HG03039 (cell line): ENCODE measurements at regions not wholly inside any gene's neighbourhood (a gene's known extent, or its start where the extent isn't known, plus 50 kb on each side); places are given as distances from the start of the nearest gene placed in this dataset.

Experiments used
- ATAC-seq: cut with Tn5 transposase; IDR thresholded peaks from one replicate; pipeline ENCODE4 v1.9.1; 2021; ENCODE audit warnings: mild to moderate bottlenecking, moderate library complexity; ENCODE audit not compliant: unreplicated experiment

- ATAC-seq: no peak
Observed at GRCh38 chr5:143992496-143992895, 178.0 kb downstream of the YIPF5 start.

- ATAC-seq: no peak
Observed at GRCh38 chr5:144002876-144003275, 167.6 kb downstream of the YIPF5 start.

GRCh38 chr5:144003636-144004035 is 166.8 kb downstream of the YIPF5 start:
- no peak for ATAC-seq

- no peak for ATAC-seq
Observed at GRCh38 chr5:144004146-144004545, 166.3 kb downstream of the YIPF5 start.

- ATAC-seq: no peak
Observed at GRCh38 chr5:144004751-144005150, 165.7 kb downstream of the YIPF5 start.

GRCh38 chr5:144009116-144009515 is 161.3 kb downstream of the YIPF5 start:
- ATAC-seq: no peak

- ATAC-seq: no peak
Observed at GRCh38 chr5:144011388-144011787, 159.1 kb downstream of the YIPF5 start.

GRCh38 chr5:144013816-144014215 is 156.6 kb downstream of the YIPF5 start:
- no peak for ATAC-seq

- no peak for ATAC-seq
Observed at GRCh38 chr5:144015961-144016360, 154.5 kb downstream of the YIPF5 start.

- no peak for ATAC-seq
Observed at GRCh38 chr5:144017119-144017518, 153.3 kb downstream of the YIPF5 start.

GRCh38 chr5:144017631-144018030 is 152.8 kb downstream of the YIPF5 start:
- no peak for ATAC-seq

- no peak for ATAC-seq
Observed at GRCh38 chr5:144024090-144024489, 146.4 kb downstream of the YIPF5 start.

GRCh38 chr5:144024545-144024944 is 145.9 kb downstream of the YIPF5 start:
- no peak for ATAC-seq

- no peak for ATAC-seq
Observed at GRCh38 chr5:144026286-144026685, 144.2 kb downstream of the YIPF5 start.

GRCh38 chr5:144028058-144028457 is 142.4 kb downstream of the YIPF5 start:
- ATAC-seq: no peak

- no peak for ATAC-seq
Observed at GRCh38 chr5:144028636-144029035, 141.8 kb downstream of the YIPF5 start.

GRCh38 chr5:144030904-144031303 is 139.6 kb downstream of the YIPF5 start:
- no peak for ATAC-seq

GRCh38 chr5:144032375-144032774 is 138.1 kb downstream of the YIPF5 start:
- ATAC-seq: no peak

GRCh38 chr5:144033486-144033885 is 137.0 kb downstream of the YIPF5 start:
- no peak for ATAC-seq

- ATAC-seq: no peak
Observed at GRCh38 chr5:144035046-144035740, 135.3 kb downstream of the YIPF5 start.

- ATAC-seq: no peak
Observed at GRCh38 chr5:144036476-144036875, 134.0 kb downstream of the YIPF5 start.

GRCh38 chr5:144040615-144041305 is 129.7 kb downstream of the YIPF5 start:
- no peak for ATAC-seq

GRCh38 chr5:144042156-144042555 is 128.3 kb downstream of the YIPF5 start:
- no peak for ATAC-seq
